GM19043 (cell line): ENCODE measurements at regions not wholly inside any gene's neighbourhood (a gene's known extent, or its start where the extent isn't known, plus 50 kb on each side); places are given as distances from the start of the nearest gene placed in this dataset.
"Not testable (repeated sequence)": the region's sequence is repeated elsewhere in the genome, so short reads cannot be mapped to it uniquely, and the experiment has no call there.

Experiments
- ATAC-seq: cut with Tn5 transposase; IDR thresholded peaks from one replicate; pipeline ENCODE4 v1.9.1; 2021; ENCODE audit warnings: low read depth; ENCODE audit not compliant: unreplicated experiment

DNA sequence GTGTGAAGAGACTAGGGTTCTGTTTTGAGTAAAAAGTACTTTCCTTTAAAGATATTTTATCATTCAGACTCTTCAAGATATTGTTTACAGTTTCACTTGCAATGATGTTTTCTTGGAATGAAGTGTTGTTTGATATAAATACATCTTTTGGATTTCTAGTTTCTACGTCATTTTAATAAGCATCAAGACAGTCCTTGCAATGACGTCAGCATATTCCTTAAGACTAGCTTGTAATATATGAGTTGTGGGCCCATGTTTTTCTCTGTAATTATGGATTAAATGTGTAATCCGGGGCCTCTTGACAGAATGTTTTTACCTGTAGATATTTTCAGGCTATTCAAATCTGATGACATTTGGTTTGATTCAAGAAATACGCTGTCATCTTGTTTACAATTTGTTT lies 66.1 kb downstream of the RBMX2 start:
- no peak for ATAC-seq

DNA sequence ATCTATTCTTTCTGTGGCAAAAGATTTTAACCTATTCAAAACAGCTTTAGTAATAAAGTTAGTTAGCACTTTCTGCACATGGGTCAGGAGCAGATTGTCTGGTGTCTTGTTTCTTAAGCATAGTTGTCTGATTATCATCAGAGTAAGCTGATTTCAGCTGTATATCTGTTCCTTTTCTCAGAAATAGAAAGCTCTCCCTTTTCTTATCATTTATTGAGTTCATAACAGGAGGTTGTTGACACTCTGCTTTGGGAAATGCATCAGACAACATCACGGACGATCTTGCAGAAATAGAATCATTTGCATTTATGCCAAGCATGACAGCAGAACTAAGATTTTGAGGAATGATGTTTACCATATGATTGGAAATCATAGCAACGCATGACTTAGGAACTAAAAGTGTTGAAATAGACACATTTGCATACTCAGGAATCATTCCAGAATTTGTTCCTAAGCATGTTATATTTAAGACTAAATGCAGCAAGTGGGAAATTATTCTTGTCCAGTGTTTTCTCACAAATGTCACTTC lies 66.7 kb downstream of the RBMX2 start:
- ATAC-seq, result no peak

DNA sequence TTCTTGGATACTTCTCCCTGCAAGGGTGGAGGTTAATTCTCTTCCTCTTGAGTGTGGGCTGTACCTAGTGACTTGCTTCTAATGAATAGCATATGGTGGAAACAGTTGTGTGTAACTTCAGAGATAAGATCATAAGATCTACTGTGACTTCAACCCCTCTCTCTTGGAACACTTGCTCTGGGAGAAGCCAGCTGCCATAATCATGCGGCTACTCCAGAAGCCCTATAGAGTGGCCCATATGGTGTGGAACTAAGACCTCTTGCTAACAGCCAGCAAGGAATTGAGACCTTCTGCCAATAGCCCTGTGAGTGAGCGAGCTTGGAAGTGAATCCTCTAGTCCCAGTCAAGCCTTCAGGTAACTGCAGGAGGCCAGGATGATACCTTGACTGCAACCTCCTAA lies 81.1 kb downstream of the RBMX2 start:
- ATAC-seq, result no peak

DNA sequence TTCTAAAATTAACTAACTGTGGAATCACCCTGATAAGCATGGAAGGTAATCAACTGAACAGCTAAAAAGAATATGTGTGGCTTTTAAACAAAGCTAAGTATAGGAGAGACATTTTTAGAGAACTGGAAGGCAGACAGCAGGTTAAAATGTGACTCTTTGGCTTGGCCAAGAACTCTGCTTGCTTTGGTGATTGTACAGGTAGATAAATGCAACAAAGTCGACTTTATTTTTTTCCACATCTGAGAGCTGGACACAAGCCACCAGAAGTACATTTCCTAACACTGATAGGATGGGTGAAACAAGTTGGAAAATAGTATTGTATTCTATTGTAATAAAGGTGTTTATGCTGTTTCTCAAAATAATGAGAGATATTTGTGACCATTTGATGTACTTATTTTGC lies 84.1 kb downstream of the RBMX2 start:
- no peak for ATAC-seq

DNA sequence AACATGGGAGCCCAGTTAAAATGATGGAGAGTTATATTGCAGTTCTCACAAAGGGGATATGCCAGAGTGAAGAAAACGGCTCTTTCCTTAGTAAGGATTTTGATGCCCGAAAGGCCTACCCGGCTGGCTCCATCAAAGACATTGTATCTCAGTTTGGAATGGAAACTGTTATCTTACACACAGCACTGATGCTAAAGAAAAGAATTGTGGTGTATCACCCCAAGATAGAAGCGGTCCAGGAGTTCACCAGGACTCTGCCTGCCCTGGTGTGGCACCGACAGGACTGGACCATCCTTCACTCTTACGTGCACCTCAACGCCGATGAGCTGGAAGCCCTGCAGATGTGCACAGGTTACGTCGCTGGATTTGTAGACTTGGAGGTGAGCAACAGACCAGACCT lies 93.7 kb downstream of the RBMX2 start:
- ATAC-seq, result not testable (repeated sequence)

DNA sequence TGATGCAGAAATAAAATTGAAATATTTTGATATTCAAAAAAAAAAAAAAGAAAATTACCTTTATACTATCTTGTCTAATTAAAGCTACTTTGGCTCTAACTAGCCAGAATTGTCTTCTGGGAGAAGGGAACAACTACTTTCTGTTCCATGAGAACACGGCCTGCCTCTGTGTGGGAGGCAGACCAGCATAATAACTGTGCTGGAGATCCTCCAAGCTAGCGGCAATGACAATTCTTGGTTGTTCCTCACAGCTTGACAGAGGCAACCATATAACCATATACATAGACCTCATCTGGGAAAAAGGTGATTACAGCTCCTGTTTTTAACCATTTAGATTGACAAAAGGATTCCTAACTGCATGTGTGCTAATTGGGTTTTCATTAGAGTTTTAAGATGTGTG lies 95.7 kb downstream of the RBMX2 start:
- no peak for ATAC-seq

DNA sequence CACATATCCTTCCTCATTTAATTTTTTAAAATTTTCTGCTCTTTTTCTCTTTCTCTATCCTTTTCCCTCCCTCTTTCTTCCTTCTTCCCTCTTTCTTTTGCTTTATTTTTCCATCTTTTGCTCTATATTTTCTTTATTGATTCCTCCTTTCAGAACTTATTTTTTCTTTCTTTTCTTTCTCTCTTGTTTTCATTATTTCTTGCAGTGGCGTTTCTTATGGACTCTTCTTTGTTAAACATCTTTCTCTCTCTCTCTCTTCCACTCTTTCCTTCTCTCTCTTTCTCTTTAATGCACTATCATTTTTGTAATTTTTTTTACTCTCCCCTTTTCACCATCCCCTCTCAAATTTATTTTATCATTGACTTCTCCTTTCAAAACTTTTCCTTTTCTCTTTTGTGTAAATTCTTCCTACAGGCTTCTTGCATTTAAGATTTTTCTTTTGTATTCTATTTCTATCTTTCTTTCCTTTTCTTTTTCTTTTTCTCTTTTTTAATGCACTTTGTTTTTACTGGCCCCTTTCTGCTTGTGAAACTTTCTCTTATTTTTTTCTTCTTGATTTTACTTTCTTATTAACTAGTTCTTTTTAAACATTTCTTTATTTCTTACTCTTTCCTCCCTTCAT lies 97.0 kb downstream of the RBMX2 start:
- ATAC-seq, result no peak

DNA sequence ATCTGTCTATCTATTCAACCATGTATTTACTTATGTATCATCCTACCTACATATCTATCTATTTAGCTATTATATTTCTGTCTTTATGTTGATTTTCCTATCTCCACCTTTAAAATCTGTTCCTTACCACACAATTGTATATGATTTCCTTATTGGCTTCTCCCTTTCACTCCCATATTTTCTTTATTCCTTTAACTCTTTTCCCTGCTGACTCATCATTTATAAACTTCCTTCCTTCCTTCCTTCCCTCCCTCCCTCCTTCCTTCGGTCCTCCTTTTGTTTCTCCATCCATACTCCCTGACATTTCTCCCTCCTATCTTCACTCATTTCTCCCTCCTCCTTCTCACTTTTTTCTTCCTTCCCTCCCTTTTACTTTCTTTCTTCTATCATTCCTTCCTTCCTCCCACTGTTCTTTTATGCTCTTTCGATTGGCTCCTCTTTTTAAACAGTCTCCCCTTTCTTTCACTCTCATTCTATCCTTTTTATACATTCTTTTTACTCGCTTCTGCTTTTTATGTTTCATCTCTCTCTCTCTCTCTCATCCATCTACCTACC lies 100.3 kb downstream of the RBMX2 start:
- no peak for ATAC-seq

DNA sequence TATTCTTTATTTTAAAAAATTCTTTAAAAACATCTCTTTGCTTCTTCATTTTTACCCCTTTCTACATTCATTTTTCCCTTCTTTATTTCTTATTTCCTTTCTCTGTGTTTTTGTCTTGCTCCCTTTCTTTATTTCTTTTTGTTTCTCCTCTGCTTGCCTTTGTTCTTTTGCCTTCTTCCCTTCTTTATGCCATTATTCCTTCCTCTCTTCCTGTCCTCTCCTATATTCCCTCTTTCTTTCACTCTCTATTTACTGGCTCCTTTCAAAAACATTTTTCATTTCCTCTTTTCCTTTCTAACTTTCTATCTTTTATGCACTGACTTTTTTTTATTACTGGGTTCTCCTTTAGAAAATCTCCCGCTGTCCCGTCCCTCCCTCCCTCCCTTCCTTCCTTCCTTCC lies 102.2 kb downstream of the RBMX2 start:
- no peak for ATAC-seq

DNA sequence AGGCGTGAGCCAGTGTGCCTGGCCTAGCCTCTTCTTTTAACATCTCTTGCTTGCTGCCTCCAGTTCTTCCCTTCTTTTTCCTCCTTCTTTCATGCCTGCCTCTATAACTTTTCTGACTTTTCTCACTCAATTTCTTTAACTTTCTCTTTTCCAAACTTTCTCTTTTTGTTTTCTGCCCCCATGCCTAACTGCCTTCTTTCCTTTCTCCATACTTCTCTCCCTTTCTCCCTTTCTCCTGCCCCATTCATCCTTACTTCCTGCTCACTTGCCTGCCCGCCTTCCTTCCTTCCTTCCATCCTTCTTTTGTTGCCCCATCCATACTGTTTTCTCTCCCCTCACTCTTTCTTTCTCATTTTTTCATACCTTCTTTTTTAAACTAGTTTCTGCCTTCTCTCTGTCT lies 105.2 kb downstream of the RBMX2 start:
- ATAC-seq, result no peak

DNA sequence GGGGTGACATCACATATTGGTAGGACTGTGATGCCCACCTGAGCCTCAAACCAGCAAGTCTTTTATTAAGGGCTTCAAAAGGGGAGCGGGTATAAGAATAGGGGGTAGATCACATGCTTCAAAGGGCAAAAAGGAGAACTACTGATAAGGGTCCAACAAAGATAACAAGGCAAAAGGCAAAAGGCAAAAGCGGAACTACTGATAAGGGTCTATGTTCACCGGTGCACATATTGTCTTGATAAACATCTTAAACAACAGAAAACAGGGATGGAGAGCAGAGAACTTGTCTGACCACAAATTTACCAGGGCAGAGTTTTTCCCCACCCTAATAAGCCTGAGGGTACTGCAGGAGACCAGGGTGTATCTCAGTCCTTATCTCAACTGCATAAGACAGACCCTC lies 110.7 kb downstream of the RBMX2 start:
- not testable (repeated sequence) for ATAC-seq

DNA sequence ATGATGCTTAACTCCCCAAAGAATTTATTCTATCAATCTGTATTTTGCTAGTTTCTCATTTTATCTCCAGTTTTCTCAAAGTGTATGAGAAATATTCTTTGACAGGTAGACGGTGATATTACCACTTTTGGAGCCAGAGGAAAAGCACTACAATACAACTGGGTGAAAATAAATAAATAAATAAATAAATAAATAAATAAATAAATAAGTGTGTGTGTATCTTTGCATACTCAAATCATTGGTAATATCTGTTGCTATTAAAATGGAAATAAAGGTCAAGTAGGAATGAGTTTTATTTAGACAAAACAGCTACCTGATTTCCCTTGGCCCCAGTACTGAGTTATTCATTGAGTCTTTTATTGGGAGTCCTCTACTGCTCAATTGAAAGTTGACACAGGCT lies 114.3 kb downstream of the RBMX2 start:
- no peak for ATAC-seq

DNA sequence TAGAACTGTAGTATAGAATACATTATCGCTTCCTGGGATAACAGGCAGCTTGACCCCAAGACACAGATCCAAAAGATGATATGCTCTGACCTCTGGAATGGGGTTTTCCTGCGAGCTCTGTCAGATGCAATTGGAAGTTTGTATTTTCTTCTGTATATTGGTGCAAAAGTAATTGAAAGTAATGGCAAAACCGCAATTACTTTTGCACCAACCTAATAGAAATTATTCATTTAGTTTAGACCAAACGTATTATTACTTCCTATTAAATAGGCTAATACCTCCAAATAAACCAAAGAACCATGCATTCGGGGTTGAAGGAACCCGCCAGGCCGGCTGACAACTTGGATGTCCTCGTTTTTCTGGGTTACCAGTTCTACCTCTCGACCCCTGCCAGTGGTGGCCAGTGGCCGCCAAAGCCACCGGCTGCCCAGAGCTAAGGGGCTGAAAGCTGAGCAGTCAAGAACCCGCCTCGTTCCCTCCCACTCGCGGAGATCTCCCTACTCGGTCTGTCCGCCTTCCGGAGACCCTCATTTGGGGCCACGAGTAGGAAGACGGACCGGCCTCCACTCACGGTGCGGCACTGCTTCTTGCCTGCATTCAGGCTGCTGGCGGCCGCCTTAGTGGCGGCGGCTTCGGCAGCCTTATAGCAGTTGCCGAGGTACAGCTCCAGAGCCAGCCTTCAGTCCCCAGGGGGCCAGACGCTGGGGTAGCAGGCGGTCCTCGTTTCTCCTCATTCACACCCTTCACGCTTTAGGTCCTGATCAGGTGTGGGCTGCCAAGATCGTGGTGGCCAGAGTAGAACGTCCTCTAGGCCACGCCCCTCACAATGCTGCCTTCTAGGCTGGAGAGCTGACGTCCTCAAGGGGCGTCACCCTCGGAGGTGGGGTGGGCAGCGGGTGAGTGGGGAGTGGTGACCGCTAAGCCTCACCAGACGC lies 121.9 kb downstream of the RBMX2 start:
- ATAC-seq, result no peak

DNA sequence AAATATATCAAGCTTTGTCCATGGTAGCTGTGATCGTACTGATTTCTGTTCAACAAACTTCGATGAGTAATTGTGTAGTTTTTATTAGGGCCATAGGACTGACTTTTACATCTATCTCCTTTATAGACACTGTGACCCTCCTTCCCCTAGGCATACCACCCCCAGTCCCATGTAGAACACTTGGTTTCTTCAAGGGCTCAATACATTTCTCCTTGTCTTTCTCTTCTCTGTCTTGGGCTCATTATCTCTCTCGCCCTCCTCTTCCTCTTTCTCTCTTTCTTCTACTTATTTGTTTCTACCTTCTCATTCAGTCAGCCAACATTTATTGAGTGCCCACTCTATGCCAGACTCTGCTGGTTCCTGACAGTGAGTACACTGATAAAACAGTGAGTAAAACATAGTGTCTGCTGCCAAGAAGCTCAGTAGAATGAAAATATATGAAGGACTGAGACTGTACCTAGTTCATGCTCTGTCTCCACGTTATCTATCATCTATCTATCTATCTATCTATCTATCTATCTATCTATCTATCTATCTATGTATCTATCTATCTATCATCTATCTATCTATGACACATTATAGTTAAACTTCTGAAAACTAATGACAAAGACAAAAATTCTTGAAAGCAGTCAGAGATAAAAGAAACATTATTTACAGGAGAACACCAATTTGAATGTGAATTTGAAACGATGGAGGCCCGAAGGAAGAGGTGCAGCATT lies 122.8 kb downstream of the RBMX2 start:
- ATAC-seq, result no peak

DNA sequence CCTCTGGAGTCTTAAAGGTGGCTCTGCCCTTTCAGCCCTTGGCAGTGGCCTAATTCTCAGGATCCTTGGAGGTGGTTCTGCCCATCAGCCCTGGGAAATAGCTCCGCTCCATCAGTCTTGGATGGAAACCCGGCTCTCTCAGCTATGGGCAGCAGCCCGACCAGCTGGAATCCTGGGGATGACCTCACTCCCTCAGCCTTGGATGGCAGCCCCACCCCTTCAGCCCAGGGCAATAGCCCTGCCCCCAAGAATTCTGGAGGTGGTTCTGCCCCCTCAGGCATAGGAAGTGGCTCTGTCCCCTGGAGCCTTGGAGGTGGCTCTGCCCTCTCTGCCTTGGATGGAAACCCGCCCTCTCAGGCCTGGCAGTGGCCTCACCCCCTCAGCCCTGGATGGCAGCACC lies 127.7 kb downstream of the RBMX2 start:
- no peak for ATAC-seq

DNA sequence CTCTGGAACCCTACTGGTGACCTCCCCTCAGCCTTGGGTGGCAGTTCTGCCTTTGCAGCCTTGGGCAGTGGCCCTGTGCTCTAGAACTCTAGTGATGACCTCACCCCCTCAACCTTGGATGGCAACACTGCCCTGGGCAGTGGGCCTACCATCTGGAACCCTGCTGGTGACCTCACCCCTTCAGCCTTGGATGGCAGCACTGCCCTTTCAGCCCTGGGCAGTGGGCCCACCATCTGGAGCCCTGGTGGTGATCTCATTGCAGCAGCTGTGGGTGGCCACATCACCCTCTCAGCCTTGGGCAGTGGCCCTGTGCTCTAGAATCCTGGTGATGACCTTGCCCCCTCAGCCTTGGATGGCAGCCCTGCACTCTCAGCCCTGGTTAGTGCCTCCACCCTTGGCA lies 129.3 kb downstream of the RBMX2 start:
- ATAC-seq, result no peak

DNA sequence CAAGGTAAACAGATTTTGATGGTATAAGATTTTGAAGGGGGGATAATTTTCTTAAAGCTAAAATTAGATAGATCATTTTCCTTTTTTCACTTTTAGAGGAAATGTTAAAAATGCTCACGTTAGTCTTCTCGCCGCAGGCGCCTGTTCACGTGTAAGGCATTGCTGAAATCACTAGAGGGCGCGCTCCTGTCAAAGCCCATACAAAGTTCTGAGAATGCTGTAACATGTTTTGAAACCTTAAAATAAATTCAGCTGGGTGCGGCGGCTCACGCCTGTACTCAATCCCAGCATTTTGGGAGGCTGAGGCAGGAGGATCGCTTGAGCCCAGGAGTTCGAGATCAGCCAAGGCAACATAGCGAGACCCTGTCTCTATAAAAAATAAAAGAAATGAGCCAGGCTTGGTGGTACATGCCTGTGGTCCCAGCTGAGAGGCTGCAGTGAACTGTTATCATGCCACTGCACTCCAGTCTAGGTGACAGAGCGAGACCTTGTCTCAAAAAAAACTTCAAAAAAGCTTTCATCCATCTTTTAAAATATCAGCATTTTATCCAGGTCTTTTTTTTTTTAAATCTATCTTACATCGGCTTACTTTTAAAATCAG lies 138.0 kb downstream of the RBMX2 start:
- ATAC-seq, result peak; percentile 75

DNA sequence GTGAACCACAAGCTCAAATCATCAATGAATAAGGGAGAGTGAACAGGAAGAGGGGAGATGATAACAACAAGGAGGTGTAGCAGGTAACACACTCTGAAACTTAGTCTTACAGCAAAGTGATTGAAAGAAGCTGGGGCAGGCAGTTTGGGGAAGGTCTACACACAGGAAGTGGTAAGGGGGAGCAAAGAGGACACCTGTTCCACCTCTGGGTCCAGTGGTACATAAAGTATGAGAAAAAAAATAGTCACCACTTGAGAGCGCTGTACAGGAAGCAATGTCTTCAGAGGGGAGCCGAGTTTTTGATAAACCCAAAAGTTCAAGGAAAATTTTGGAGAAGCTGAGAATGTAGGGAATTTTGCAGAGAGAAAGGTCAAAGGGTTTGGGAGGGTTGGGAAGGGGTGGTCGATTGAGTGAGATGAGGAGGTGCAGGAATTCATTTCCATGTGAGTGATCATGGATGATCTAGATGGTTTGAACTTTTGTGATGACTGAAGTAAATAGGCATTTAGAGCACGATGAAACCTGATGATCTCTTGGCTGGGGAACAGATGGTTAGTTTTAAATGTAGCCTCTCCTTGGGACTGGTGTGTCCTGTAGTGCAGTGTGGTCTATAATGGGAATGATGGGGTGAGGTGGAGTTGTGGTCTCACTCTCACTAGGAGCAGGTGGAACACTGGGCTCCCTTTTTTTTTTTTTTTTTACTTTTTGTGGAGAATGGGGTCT lies 142.0 kb downstream of the RBMX2 start:
- ATAC-seq, result no peak

DNA sequence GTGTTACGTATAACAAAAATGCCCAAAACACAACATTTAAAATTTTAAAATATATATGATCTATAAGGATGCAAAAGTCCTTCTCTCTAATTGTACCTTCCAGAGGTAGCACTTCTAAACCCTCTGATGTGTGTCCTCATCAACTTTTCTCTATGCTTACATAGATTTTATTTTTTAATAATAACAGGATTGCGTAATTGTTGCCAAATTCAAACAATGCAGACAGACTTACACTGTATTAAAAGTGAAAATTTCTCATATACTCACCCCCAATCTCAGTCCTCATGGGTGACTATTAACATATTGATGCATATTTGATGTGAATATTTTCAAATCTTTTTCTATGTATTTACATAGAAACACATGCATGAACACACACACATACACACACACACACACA lies 144.0 kb downstream of the RBMX2 start:
- ATAC-seq, result no peak

DNA sequence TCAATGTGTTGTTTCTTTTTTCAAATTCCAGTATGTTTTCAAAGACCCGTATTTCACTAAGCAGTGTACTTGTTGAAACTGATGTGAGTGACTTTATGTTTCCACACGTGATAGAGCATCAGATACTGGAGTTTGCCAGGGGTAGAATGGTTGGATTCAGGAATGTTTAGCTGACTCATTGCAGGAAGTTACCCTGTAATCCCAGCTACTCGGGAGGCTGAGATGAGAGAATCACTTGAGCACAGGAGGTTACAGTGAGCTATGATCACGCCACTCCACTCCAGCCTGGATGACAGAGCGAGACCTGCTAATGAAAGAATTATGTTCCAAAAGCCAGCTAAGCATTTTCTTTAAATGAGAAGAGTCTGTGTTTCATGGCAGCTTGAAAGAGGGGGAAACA lies 147.6 kb downstream of the RBMX2 start:
- ATAC-seq, result not testable (repeated sequence)
